Stimulated activated CD4-positive, alpha-beta T cell treated with anti-CD3 and anti-CD28 coated beads, TNF-alpha, amount 100 ng/mL, for 1 hour (primary cell): ENCODE measurements at regions not wholly inside any gene's neighbourhood (a gene's known extent, or its start where the extent isn't known, plus 50 kb on each side); places are given as distances from the start of the nearest gene placed in this dataset.

Experiments
- DNase-seq, 3 donors: peaks; one replicate each; pipeline ENCODE4 v3.0.0-alpha.2; 2020; ENCODE audit warnings: low read depth in 3 of 3, low spot score in 1 of 3

- DNase-seq, result no peak
Observed at GRCh38 chr2:16128746-16129610, 188.6 kb downstream of the MYCN start.

GRCh38 chr2:16127958-16128357 is 187.6 kb downstream of the MYCN start:
- DNase-seq, result no peak

- DNase-seq, result no peak
Observed at GRCh38 chr2:16127276-16127940, 187.1 kb downstream of the MYCN start.

DNA sequence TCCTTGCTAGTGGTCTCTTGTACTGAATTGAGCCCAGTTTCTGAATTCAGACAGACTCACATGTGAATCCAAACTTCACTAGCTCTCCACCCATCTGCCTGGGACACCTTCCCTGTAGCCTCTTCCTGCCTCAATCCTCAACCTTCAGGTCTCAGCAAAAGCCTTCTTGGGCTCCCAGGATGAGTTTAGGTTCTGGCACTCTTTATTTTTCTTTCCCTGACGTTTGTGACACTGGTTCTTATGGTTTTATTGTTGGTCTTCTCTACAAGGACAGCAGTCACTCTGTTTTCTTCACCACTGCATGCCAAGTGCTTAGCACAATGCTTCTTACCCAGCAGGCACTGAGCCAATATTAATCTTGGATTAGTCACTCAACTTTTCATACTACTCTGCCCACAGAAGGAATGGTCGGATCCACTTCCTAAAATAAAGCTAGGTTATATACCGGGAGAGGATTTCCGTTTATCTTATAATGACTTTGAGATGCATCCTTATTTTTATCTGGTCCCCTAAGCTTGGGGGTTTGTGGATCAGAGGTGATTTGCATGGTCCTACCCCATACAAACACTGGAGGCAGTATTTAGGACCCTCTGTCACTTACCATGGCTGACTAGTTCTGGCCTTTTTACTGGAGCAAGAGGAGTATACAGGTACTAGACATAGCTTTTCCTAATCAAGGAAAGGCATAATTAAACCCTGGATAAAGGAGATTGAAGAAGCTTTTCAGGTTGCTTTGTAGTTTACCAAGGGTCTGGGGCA is 186.3 kb downstream of the MYCN start:
- no peak for DNase-seq

DNA sequence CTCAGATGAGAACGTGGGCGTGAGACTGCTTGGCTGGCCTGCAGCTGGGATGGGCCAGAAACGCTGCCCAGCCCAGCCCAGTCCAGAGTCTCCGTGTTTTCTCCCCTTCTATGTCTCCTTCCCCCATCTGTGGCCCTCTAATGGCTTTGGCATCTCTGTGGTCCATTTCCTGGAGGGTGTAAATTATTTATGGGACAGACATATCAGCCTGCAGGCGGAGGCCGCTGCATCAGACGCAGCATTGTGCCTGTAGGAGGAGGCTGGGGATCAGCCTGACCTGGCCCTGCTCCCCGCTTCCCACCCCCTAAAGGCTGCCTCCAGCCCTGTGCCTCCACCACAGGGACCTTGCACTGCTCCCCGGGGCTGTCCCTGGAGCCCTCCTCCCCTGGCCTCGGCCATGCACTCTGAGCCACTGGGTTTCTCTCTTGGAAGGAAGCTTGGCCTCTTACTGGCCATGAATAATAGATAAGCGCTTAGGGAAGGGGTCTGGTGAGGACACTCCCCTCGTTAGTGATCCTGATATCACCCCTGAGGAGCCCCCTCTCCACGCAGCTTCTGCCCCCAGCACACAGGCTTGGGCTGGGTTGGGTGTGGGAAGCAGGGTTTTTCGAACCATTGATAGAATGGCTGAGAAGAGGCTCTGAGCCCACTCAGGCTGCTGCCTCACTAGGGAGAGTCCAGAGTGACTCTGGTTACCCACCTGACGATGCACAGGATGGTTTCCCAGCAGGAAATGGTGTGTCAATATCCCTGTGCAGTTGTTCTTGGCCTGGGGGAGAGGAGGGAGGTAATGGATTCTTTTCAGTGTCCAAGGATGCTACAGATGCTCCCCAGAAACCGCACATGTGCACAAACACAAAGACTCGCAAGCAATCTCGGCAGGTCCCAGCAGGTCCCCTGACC is 185.5 kb downstream of the MYCN start:
- DNase-seq, result no peak

- no peak for DNase-seq
Observed at GRCh38 chr2:16124881-16125613, 184.7 kb downstream of the MYCN start.

DNA sequence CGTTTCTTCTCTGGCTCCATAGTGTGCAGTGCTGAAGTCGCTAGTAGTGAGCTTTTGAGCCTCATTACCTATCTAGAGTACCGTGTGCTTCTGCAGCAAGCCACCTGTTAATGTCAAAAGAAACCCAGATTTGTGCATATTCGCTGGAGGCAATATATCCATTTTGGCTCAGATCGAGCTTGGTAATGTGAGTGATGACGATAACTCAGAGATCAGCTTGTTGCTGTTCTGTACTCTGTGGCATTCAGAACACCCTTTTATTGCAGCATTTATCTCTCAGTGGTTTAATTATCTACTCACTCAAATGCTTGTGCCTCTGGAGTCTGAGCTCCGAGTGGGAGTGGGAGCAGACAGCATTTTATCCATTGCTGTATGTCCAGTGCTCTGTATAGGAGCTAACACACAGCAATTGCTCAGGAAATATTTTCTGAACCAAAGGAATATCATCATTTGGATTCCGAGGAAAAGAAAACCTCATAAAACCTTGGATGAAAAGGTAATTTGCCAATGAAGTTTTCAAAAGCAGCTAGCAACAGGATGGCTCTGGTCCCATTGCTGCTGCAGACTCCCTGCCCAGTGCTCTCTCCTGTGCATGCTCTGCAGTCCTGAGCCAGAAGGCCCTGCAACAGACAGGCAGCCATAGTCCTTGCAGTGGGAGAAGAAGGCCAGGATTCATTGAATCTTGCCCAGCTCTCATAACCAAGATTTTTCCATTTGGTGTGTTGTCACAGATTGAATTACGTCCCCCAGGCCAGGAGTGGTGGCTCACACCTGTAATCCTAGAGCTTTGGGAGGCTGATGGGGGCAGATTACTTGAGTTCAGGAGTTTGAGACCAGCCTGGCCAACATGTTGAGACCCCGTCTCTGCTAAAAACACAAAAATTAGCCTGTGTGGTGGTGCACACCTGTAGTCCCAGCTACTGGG is 183.8 kb downstream of the MYCN start:
- DNase-seq, result no peak

DNA sequence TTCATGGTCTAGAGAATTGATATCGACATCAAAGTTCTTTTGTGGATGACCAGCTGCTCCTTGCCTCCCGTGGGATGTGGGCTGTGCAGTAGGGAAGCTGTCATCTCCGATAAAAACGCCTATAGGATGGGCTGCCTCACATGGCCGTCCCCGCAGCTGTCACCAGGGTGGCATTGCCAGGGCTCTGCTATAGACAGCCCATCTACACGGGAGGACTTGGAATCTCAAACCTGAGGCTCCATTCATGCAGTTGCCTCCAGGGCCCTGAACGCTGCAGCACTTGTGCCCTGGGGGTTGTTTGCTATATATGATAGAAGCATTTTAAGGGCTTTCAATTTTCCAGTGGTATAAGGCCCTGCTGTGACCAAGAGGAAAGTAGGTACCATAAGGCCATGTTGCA is 183.1 kb downstream of the MYCN start:
- no peak for DNase-seq

- DNase-seq, result no peak
Observed at GRCh38 chr2:16122556-16122955, 182.2 kb downstream of the MYCN start.

- no peak for DNase-seq
Observed at GRCh38 chr2:16121986-16122390, 181.6 kb downstream of the MYCN start.

DNA sequence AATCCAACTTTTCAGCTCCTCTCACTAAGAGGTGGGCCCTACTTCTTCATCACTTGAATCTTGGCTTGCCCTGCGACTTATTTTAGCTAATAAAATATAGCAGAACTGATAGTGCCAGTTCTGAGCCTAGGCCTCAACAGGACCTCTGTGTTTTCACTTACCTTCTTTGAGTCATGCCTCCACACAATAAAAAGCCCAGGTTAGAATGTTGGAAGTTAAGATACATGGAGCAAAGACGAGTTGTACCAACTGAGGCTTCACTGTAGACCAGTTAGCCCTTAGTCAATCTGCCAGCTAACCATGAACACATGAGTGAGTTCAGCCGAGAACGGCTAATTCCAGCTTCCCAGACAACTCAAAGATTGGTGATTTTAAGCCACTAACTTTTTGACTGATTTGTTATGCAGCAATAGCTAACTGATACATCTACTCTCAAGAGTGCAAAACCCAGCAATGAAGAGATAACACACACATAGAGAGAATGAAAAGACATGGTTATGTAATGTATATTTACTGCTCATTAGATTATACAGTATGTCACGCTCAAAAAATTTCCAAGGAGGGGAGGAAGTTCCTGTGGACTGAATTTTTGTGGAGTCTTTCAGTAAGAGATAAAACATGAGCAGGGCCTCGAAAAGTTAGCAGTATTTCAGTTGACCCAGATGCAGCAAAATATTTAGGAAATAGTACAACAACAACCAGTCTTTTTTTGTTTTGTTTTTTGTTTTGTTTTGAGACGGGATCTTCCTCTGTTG is 181.1 kb downstream of the MYCN start:
- DNase-seq, result no peak

DNA sequence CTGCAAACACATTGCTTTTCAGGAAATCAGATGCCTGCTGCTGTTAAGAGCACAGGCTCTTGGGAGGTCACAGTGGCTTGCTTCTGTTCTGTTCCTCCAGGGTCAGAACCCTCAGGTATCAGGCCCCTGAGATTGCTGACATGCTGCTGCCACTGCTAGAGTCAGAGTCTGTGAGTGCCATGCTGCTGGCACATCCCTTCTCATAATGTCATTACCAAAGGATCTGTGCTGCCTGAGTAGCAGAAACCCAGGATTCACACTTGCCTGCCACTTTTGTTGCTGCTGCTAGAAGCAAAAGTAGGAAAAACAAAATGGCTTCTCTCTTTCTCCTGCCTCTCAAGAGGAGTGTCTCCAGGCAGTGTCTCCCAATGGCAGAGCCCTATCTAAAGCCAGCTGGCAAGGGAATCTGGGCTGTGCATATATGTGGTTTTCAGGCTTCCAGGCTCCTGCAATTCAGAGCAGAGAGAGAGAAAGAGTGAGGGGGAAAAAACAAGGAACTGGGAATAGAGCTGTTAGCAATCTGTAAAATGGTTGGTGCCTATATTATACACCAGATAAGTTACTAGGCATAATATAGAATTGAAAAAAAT is 180.3 kb downstream of the MYCN start:
- no peak for DNase-seq

GRCh38 chr2:16119741-16120140 is 179.4 kb downstream of the MYCN start:
- no peak for DNase-seq

GRCh38 chr2:16118611-16119590 is 178.6 kb downstream of the MYCN start:
- no peak for DNase-seq

GRCh38 chr2:16117791-16118610 is 177.7 kb downstream of the MYCN start:
- DNase-seq, result no peak
